HCT116 (cell line): ENCODE measurements at regions not wholly inside any gene's neighbourhood (a gene's known extent, or its start where the extent isn't known, plus 50 kb on each side); places are given as distances from the start of the nearest gene placed in this dataset.

Experiments used
- ATAC-seq: fragments of 200-7000 bp; cut with Tn5 transposase; 2 replicates; pipeline ENCODE4 v1.9.1; 2020; ENCODE audit warnings: mild to moderate bottlenecking, moderate library complexity
- BruUV-seq: library from RNA; stranded (reverse); fragments of 400-500 nt; replicated peaks from 2 replicates; lab custom pipeline; 2021; lab: Mats Ljungman, UMichigan
- CTCF ChIA-PET: fragments of 300-600 bp; sonication (Branson Sonifier 250); formaldehyde crosslinking; loops from one replicate; lab custom pipeline; 2021; ENCODE audit warnings: antibody characterized with exemption; lab: Charles Lee
- POLR2A ChIA-PET: fragments of 300-600, 350-600 bp; sonication (Branson Sonifier 250); formaldehyde crosslinking; loops from one replicate; lab custom pipeline; 2021; ENCODE audit warnings: antibody characterized with exemption; lab: Charles Lee
- RAD21 ChIA-PET, 2 experiments: fragments of 300-600 bp; sonication (Branson Sonifier 250); formaldehyde crosslinking; loops; one replicate each; lab custom pipeline; 2023; ENCODE audit warnings: low total read pairs in 2 of 2; ENCODE audit not compliant: uncharacterized antibody in 2 of 2, unreplicated experiment in 2 of 2, low non-redundant PET in 1 of 2; lab: Charles Lee
- DNase-seq: peaks from one replicate; pipeline ENCODE4 v3.0.0-alpha.2; 2010; ENCODE audit warnings: low read depth, low spot score
- H2AFZ ChIP-seq: fragments of 200-600 bp; shearing (Covaris generic), sonication (generic); 2 replicates; pipeline ENCODE4 v1.6.1; 2017; ENCODE audit warnings: low read depth, mixed run types, mixed read lengths, antibody characterized with exemption, low read length; ENCODE audit not compliant: poor library complexity, severe bottlenecking
- H3K27ac ChIP-seq: 2 replicates; pipeline ENCODE4 v1.5.1; 2012; ENCODE audit warnings: low read depth, low read length
- H3K27me3 ChIP-seq: fragments of 200-600 bp; sonication (generic); 2 replicates; pipeline ENCODE4 v1.6.1; 2016; ENCODE audit warnings: mixed run types, low read length, mixed read lengths; ENCODE audit not compliant: insufficient read depth
- H3K36me3 ChIP-seq, 2 experiments: fragments of 200-500 bp in 1 of 2; fragments of 200-600 bp in 1 of 2; sonication (Bioruptor generic) in 1 of 2; sonication (generic) in 1 of 2; 2 replicates each; pipeline versions ENCODE4 v1.5.1 to v1.6.1; 2014 to 2016; ENCODE audit warnings: low read length in 2 of 2, inconsistent platforms in 1 of 2, mixed read lengths in 1 of 2, mixed run types in 1 of 2; ENCODE audit not compliant: insufficient read depth in 2 of 2, control insufficient read depth in 1 of 2
- H3K4me1 ChIP-seq, 2 experiments: fragments of 200-600 bp in 1 of 2; sonication (generic) in 1 of 2; 2 replicates each; pipeline versions ENCODE4 v1.5.1 to v1.6.1; 2012 to 2017; ENCODE audit warnings: low read length in 2 of 2, inconsistent platforms in 1 of 2, mild to moderate bottlenecking in 1 of 2, mixed read lengths in 1 of 2, mixed run types in 1 of 2, moderate library complexity in 1 of 2; ENCODE audit not compliant: insufficient read depth in 2 of 2, control insufficient read depth in 1 of 2
- H3K4me2 ChIP-seq: fragments of 200-600 bp; sonication (generic); 2 replicates; pipeline ENCODE4 v1.6.1; 2017; ENCODE audit warnings: mixed run types, low read length, mixed read lengths
- H3K4me3 ChIP-seq, 2 experiments: fragments of 200-600 bp in 1 of 2; sonication (generic) in 1 of 2; replicated peaks in 1 of 2; 2 replicates each; pipeline ENCODE4 v1.5.1; 2011 to 2016; ENCODE audit warnings: low read length in 2 of 2, control low read depth in 1 of 2, low read depth in 1 of 2, mild to moderate bottlenecking in 1 of 2, mixed read lengths in 1 of 2, mixed run types in 1 of 2
- H3K79me2 ChIP-seq: fragments of 200-600 bp; sonication (generic); 2 replicates; pipeline ENCODE4 v1.6.1; 2017; ENCODE audit warnings: mild to moderate bottlenecking, mixed run types, low read length, moderate library complexity, mixed read lengths; ENCODE audit not compliant: insufficient read depth
- H3K9ac ChIP-seq: fragments of 200-600 bp; sonication (generic); 2 replicates; pipeline ENCODE4 v1.6.1; 2016; ENCODE audit warnings: low read length, mixed read lengths
- H3K9me2 ChIP-seq: fragments of 200-600 bp; sonication (generic), shearing (Covaris generic); 2 replicates; pipeline ENCODE4 v1.6.1; 2017; ENCODE audit warnings: mixed run types, mild to moderate bottlenecking, moderate library complexity; ENCODE audit not compliant: insufficient read depth
- H3K9me3 ChIP-seq, 2 experiments: fragments of 200-500 bp in 1 of 2; fragments of 200-600 bp in 1 of 2; sonication (Bioruptor generic) in 1 of 2; sonication (generic) in 1 of 2; 2 replicates each; pipeline ENCODE4 v1.6.1; 2014 to 2017; ENCODE audit warnings: low read length in 2 of 2, mixed read lengths in 2 of 2, inconsistent platforms in 1 of 2, low read depth in 1 of 2, mild to moderate bottlenecking in 1 of 2, mixed run types in 1 of 2, moderate library complexity in 1 of 2; ENCODE audit not compliant: control insufficient read depth in 1 of 2, insufficient read depth in 1 of 2
- H4K20me1 ChIP-seq: fragments of 200-600 bp; sonication (generic), shearing (Covaris generic); 2 replicates; pipeline ENCODE4 v1.6.1; 2017; ENCODE audit warnings: mixed run types, mild to moderate bottlenecking, moderate library complexity; ENCODE audit not compliant: insufficient read depth
- ATF3 ChIP-seq: IDR thresholded peaks from 2 replicates; pipeline ENCODE4 v1.6.1; 2012
- CEBPB ChIP-seq: IDR thresholded peaks from 2 replicates; pipeline ENCODE4 v1.6.1; 2012; ENCODE audit warnings: low read depth
- FOSL1 ChIP-seq: IDR thresholded peaks from 2 replicates; pipeline ENCODE4 v1.6.1; 2012; ENCODE audit warnings: low read depth
- JUND ChIP-seq: IDR thresholded peaks from 2 replicates; pipeline ENCODE4 v1.6.1; 2012
- MAX ChIP-seq: IDR thresholded peaks from 2 replicates; pipeline ENCODE4 v1.6.1; 2012
- POLR2A ChIP-seq: IDR thresholded peaks from 2 replicates; pipeline ENCODE4 v1.7.0; 2011; ENCODE audit warnings: borderline replicate concordance; ENCODE audit not compliant: insufficient read depth, insufficient read length; ENCODE audit errors: extremely low read depth
- SIN3A ChIP-seq: IDR thresholded peaks from 2 replicates; pipeline ENCODE4 v1.6.1; 2012; ENCODE audit warnings: low read depth
- SRF ChIP-seq: IDR thresholded peaks from 2 replicates; pipeline ENCODE4 v1.6.1; 2012; ENCODE audit warnings: low read depth
- YY1 ChIP-seq: IDR thresholded peaks from 2 replicates; pipeline ENCODE4 v1.6.1; 2011; ENCODE audit warnings: low read length, low read depth, moderate library complexity, mild to moderate bottlenecking; ENCODE audit not compliant: insufficient replicate concordance; ENCODE audit errors: extremely low read depth
- intact Hi-C: fragments of 100-400 bp; cut with micrococcal nuclease; formaldehyde crosslinking; loops from 2 replicates; pipeline ENCODE4 v1.10.0; 2022

- CTCF ChIA-PET, result no interaction called here
- H3K27me3 ChIP-seq, result no peaks in the 10 kb centered on the region
- no peak overlapping the region for H3K4me2 ChIP-seq
- no peaks in the 10 kb centered on the region for H3K4me1 ChIP-seq
- no peaks in the 10 kb centered on the region for H3K36me3 ChIP-seq
- ATAC-seq, result no peak
- H3K9me2 ChIP-seq, result no peaks in the 10 kb centered on the region
- POLR2A ChIA-PET, result no interaction called here
- no peaks in the 10 kb centered on the region for H4K20me1 ChIP-seq
- H3K9me3 ChIP-seq, result peaks cover 10 to 32% of the 10 kb centered on the region in 2 experiments; a peak in 3 of 4 replicates
- RAD21 ChIA-PET, result no interaction called here
- no peak for DNase-seq
- H2AFZ ChIP-seq, result no peak overlapping the region
- BruUV-seq, result no TSS peak
- intact Hi-C loops, result no loop called here
- H3K9ac ChIP-seq, result no peak overlapping the region
- H3K4me3 ChIP-seq, result no peak overlapping the region
- no peak for TF ChIP-seq ATF3
- no peak for TF ChIP-seq MAX
- TF ChIP-seq POLR2A, result no peak
- no peak for TF ChIP-seq SIN3A
- no peak for TF ChIP-seq SRF
- no peak for TF ChIP-seq CEBPB
- no peak for TF ChIP-seq YY1
- H3K79me2 ChIP-seq, result no peaks in the 10 kb centered on the region
- H3K27ac ChIP-seq, result no peak overlapping the region
Observed at GRCh38 chr13:53822136-53822535, 793.5 kb downstream of the OLFM4 start.

GRCh38 chr13:53839461-53839860, 810.8 kb downstream of the OLFM4 start:
- H3K4me3 ChIP-seq, result no peak overlapping the region
- no TSS peak for BruUV-seq
- H3K9me2 ChIP-seq, result no peaks in the 10 kb centered on the region
- TF ChIP-seq FOSL1 (no peak), MAX (no peak), JUND (no peak)
- H4K20me1 ChIP-seq, result no peaks in the 10 kb centered on the region
- DNase-seq (no peak), ATAC-seq (no peak)
- H3K4me2 ChIP-seq, result no peak overlapping the region
- no peaks in the 10 kb centered on the region for H3K36me3 ChIP-seq
- H3K9me3 ChIP-seq, result peaks cover 6 to 19% of the 10 kb centered on the region in 2 experiments; a peak in 2 of 4 replicates
- H3K9ac ChIP-seq, result no peak overlapping the region
- ChIA-PET POLR2A (no interaction called here), RAD21 (no interaction called here), CTCF (no interaction called here)
- H2AFZ ChIP-seq, result no peak overlapping the region
- no peak overlapping the region for H3K27ac ChIP-seq
- intact Hi-C loops, result no loop called here
- no peaks in the 10 kb centered on the region for H3K27me3 ChIP-seq
- no peaks in the 10 kb centered on the region for H3K4me1 ChIP-seq
- H3K79me2 ChIP-seq, result no peaks in the 10 kb centered on the region
